NCI-H446 treated with DMSO at 0.1 percent for 48 hours (cell line): ENCODE measurements at regions not wholly inside any gene's neighbourhood (a gene's known extent, or its start where the extent isn't known, plus 50 kb on each side); places are given as distances from the start of the nearest gene placed in this dataset.
"Not testable (repeated sequence)": the region's sequence is repeated elsewhere in the genome, so short reads cannot be mapped to it uniquely, and the experiment has no call there.

Experiments
- DNase-seq: peaks from one replicate; lab custom pipeline; 2025; lab: John Stamatoyannopoulos, UW

DNA sequence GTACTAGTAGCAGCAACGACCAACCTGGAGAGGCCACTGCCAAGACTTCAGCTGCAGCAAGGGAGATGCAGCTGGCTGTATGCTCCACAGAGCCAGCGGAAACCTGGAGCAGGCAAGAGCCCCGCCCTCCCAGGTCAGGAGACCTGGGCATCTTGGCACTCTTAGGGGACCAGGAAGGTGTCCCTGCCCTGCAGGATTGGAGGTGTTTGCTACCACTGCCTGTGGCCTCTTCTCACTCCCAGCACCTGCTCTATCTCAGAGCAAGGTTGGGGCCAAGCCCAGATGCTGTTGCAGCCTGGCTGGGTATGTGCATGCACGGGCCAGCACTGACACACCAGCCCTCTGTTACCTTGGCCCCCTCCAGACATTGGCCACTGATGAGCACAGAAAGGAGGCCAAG, 1512.8 kb downstream of the REEP3 start:
- no peak for DNase-seq

DNA sequence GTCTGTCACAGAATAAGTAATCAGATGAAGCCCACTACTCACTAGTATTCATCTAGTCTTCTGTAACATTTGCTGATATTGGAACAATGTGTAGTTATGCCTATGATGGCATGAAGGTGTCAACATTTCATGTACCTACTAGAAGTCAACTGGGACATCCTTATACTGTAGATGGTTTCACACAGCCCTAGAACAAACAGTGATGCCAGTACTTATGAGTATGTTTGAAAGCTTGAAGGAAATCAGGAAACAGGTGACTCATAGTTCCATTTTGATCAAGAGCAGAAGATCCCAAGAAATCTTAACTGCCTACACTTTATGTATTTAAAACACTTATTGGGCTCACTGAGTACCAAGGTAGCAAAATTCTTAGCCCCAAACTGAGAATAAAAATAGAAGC, 1519.6 kb downstream of the REEP3 start:
- DNase-seq: no peak

DNA sequence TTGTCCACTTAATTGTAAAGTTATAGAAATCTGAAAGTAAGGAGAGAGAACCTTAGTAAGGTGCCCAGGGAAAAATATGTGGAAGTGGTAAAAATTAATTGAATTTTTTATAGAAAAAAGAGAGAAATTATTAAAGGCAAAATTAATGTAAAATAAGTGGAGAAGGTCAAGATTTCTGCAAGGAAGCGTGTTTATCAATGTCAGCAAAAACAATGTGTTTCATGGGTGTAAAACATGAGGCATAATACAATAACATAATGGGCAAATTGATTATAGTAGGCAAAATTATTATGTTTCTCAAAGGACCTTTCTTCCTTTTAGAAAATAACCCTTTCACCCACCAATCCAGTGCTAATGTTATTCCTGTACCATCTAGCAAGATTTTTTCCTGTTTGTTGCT, 1520.1 kb downstream of the REEP3 start:
- no peak for DNase-seq

DNA sequence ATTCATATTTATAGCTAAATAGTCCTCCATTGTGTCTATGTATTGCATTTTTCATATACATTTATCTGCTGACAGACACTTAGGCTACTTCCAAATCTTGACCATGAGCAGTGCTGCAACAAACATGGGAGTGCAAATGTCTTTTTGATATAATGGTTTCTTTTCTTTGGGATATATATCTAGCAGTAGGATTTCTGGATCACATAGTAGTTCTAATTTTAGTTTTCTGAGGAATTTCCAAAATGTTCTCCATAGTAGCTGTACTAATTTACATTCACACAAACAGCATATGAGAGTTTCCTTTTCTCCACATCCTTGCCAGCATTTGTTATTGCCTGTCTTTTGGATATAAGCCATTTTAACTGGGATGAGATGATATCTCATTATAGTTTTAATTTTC, 1521.3 kb downstream of the REEP3 start:
- DNase-seq: no peak

DNA sequence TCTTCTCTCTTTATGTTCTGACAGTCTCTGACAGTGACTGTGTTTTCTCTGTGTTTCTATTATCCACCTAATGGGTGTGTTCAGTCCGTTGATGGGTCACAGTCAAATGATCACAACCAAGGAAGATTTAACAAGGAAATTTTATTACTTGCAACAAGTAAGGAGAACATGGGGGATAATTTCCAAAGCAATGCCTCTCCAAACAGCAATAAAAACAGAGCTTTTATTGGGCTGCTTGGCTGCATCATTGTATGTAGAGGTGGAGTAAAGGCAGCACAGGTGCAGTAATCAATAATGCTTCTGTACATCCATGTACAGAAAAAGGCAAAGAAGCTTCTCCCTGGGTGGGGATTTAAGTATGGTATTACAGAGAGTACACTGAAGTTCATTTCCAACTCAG, 1525.6 kb downstream of the REEP3 start:
- DNase-seq: no peak

DNA sequence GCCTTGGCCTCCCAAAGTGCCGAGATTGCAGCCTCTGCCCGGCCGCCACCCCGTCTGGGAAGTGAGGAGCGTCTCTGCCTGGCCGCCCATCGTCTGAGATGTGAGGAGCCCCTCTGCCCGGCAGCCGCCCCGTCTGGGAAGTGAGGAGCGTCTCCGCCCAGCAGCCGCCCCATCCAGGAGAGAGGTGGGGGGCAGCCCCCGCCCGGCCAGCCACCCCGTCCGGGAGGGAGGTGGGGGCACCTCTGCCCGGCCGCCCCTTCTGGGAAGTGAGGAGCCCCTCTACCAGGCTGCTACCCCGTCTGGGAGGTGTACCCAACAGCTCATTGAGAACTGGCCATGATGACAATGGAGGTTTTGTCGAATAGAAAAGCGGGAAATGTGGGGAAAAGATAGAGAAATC, 1530.9 kb downstream of the REEP3 start:
- not testable (repeated sequence) for DNase-seq

DNA sequence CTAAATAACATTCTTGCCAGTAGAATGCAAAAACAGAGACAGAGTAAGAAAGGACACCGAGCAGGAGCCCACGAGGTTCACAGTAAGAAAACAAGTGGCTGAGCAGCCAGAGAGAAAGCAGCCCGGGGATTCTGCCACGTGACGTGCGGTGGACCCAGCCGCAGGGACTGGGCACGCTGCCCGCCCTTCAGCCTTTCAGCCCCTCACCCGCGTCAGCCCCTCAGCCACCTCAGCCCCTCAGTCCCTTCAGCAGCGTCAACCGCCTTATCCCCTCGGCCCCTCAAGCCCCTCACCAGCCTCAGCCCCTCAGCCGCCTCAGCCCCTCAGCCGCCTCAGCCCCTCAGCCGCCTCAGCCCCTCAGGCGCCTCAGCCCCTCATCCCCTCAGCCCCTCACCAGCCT, 1532.2 kb downstream of the REEP3 start:
- DNase-seq: not testable (repeated sequence)

DNA sequence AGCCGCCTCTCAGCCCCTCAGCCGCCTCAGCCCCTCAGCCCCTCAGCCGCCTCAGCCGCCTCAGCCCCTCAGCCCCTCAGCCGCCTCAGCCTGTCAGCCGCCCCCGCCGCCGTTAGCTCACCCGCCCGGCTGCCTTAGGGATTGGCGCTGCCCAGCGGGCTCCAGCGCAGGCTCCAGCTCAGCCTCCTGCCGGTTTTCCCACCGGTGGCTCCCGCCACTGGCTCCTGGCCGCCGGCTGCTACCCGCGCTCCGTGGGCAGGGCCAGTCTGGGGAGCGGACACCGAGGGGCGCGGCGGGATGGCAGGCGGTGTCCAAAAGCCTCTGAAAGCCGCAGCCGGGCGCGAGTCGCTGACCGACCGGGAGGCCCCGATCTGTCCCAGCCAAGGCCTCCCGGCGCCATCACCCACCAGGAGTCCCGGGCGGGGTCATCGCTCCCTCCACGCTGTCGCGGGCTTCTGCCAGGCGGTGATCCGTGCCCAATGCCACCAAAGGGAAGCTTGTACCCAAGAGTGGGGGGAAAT, 1532.7 kb downstream of the REEP3 start:
- DNase-seq: not testable (repeated sequence)

DNA sequence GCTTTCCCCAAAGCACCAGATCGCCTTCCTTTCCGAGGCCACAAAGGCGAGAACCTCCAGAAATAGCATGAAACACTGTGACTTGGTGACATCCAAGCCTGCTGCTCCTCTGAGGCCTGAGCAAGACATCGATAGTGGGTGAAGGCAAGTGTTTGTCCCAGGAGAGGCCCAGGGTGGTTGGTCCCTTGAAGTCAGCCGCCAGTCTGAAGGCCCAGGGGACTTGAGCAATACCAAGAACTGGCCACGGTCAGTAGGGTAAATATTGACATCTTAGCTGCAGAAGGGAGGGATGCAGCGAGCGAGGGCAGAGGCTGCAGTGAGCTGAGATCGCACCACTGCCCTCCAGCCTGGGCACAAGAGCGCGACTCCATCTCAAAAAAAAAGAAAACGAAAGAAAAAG, 1533.5 kb downstream of the REEP3 start:
- DNase-seq: not testable (repeated sequence)

DNA sequence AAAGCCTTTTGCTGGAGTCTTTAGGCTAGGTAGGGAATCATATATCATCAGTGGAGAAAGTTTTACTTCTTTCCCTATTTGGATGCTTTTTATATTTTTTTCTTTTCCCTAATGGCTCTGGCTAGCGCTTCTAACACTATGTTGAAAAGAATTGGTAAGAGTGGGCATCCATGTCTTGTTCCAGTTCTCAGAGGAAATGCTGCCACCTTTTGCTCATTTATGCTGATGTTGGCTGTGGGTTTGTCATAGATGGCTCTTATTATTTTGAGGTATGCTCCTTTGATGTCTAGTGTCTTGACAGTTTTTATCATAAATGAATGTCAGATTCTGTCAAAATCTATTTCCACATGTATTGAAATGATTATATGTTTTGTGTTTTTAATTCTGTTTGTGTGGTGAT, 1544.1 kb downstream of the REEP3 start:
- no peak for DNase-seq

DNA sequence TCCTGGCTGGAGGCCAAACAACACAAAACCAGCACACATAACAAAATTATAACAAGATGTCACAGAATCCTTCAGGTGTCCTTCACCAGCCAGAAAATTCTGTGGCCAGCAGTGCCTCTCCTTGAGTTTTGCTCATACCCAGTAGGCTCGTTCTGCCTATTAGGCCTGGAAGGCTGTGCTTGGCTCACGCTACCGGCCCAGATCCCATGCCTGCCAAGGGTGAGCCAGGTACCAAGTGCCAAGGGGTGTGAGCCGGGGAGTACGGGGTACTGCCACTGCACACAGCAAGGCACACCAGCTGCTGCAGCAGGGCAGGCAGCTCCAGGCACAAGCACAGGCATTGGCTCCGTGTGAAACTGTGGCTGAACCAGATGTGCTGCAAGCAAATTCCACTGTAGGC, 1562.0 kb downstream of the REEP3 start:
- peak; percentile 19 for DNase-seq

DNA sequence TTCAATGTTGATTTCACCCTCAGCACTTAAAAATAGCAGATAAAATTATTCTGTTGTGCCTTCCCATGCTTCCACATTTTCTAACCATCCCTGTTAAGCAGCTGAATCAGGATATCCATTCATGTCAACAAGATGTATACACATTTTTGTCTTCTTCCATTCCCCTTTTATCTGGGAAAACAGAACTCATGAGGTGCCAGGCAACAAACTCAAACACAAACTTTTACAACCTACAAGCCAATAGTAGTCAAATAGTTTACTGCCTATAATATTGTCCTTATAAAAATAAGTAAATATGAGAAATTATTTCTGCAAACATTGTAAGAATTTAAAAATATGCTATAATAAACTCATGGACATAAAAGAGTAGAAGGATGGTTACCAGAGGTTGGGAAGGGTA, 1569.8 kb downstream of the REEP3 start:
- no peak for DNase-seq

DNA sequence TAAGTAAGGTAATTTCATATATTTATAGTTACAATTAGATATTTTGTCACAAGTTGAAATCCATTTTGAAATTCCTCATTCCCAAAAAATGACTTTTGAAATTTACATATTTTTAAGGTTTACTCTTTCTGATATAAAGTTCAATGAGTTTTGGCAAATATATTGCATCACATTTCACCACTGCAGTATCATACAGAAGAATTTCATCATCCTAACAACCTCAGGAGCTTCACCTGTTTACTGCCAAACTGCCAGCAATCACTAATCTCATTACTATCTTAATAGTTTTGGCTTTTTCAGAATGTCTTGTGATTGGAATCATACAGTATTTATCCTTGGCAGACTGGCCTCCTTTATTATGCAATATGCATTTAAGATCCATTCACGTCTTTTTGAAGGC, 1578.9 kb downstream of the REEP3 start:
- DNase-seq: no peak

DNA sequence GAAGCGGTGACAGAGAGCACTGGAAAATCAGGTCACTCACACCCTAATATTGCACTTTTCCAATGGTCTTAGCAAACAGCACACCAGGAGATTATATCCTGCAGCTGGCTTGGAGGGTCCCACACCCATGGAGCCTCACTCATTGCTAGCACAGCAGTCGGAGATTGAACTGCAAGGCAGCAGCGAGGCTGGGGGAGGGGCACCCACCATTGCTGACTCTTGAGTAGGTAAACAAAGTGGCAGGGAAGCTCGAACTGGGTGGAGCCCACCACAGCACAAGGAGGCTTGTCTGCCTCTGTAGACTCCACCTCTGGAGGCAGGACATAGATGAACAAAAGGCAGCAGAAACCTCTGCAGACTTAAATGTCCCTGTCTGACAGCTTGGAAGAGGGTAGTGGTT, 1579.7 kb downstream of the REEP3 start:
- DNase-seq: not testable (repeated sequence)

DNA sequence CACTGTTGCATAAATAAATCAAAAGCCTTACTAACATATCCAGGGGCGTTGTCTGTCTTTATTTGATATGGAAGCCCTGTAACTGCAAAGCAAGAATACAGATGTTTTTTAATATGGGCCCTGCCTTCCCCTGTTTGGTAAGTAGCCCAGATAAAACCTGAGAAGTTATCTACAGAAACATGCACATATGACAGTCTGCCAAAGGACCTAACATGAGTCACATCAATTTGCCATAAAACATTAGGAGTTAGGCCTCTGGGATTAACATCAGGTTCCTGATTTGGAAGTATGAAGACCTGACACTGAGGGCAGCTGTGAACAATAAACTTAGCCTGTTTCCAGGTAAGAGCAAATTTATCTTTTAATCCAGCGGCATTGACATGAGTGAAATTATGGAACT, 1588.8 kb downstream of the REEP3 start:
- no peak for DNase-seq

DNA sequence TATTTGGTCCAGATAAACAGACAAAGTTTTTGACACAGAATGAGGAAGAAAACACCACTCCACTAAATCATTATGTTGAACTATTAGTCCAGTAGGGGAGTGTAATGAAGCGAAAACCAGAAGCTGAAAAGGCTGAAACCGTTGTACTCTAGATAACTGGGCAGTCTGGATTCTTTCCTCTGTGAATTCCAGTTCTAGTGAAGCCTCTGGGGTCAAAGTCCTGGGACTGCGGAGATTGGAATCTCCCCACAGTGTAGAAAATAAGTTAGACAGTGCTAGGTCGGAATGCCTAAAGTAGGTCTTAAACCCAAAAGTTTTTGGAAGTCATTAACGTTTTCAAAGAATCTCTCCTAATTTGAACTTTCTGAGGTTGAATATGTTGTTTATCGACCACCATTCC, 1589.9 kb downstream of the REEP3 start:
- not testable (repeated sequence) for DNase-seq

DNA sequence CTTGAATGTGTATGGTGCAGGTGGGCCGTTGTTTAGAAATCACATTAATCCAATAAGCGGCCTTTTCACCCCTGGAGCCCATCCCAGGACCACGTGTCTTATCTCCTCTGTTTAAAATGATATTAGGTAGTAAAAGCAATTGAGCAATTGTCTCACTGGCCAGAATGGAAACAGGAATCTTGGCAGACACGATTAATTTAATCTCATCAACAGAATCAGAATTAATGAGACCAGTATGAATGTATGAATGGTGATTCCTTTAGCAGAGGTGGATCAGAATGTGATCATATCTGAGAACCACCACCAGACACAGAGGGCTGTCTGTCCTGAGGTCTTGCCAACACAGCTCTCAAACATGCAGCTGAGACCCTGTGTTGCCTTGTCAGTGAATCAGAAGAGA, 1591.4 kb downstream of the REEP3 start:
- no peak for DNase-seq

DNA sequence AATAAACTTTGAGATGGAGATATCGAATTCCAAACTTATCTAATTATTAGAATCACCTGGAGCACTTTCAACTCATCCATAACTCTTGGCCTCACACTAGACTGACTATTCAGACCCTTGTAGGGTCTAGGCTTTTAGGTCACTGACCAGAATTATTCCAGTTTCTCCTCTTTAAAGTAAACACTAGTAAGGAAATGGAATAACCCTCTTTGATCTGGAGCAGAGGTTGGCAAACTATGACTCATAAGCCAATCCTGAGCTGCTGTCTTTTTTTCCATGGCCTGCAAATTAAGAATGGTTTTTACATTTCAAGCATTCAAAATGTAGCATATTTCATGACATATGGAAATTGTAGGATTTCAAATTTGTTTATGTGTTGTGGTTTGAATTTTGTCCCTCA, 1601.9 kb downstream of the REEP3 start:
- no peak for DNase-seq

DNA sequence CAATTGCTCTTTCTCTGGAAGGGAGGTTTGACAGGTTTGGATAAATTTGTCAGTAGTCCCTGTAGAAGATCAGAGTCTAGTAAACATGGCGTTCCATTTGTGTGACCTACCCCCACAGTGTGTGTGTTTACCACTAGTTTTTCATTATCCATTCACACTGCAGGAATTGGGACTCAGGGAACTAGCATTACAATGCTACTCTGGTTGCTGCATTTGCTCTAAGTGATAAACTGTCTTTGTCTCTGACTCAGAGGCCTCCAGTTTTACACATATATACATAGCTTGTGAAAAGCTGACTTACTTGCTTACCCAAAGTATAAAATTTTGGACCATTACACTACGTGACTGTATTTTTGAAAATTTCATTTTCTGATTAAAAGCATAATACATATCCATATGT, 1604.0 kb downstream of the REEP3 start:
- no peak for DNase-seq

DNA sequence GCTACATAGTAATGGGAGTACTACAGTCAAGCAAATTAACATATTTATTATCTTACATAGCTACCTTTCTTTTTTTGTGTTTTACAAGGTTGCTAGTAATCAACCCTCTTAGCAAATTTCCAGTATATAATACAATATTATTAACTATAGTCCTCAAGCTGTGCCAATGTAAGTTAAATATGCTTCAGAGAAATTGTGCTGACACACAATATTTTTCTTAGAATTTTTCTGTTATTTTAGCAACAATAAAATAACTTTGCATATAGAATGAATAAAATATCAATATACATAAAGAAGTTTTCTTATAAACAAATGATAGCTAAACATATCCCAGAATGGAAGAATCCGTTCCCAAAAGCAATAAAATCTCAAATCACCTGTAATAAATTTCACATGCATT, 1605.1 kb downstream of the REEP3 start:
- DNase-seq: no peak

DNA sequence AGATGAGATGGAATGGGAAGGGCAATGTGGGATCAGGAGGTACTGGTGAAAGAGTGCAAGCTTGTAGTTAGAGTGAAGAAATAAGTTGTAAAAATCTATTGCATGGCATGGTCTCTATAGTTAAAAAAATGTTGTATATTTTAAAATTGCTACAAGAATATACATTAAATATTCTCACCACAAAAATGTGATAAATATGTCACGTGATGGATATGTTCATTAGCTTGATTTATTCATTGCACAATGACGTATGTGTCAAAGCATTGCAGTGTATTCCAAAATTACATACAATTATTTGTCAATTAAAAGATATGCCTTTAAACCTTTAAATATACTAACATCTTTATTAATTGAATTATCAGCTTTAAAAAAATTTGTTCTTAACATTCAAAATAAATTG, 1607.1 kb downstream of the REEP3 start:
- no peak for DNase-seq

DNA sequence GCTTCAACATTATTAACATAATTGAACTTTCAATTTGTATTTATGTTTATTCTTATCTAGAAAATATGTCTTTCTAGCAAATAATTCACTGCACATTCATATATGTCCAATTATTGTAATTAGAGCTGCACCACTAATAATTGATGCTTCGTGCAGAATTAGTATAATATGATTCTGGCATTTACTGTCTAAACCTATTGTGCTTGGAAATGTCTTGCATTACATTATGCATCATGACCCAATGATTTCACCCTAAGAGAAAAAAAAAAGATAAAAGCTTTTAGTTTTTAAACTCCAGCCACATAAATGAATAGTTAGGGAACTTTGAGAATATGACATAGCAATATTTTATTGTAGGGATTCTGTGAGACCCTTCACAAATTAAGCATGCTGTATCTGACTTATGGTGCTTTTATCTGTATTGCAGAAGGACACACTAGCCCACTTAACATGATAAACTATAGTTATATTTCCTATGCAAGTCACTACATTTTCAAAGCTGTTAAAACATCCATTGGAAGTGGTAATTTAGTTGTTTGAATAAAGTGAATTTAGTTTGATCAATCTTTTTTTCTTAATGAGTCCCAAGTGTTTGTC, 1609.1 kb downstream of the REEP3 start:
- no peak for DNase-seq

DNA sequence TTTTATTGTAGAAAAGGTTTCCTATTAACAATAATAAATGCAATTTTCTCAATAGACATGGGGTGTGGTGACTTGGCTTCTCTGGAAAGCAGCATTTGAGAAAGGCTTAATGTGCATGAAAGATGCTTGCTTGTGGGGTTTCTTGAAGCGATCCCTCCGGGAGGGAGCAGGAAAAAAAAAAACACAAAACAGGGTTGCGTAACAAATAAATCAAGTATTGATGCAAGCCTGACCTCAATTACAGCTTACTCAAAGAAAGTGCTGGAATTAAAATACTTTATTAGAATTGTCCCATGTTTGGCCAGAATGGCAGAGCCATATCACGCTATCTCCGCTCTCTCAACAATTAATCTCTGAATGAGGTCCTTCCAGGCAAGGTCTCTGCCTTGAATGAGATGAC, 1612.5 kb downstream of the REEP3 start:
- DNase-seq: no peak

DNA sequence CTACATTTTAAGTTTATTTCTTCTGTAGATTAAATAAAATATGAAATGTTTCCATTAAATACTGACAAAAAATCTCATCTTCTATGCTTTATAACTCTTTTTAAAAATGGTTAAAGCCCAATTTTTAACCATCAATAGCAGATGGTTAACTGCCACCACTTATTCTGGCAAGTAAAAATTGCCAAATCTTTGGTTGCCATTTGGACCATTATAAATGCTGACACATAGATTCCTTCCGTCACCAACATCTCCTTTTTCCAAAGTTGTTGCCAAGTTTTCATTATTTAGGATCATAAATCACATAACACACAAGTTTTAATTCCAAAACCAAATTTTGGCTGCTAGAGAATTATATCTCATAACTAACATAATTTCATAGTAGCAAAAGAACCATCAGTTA, 1614.3 kb downstream of the REEP3 start:
- peak; percentile 73 for DNase-seq
